B cell (primary cell): ENCODE measurements at regions not wholly inside any gene's neighbourhood (a gene's known extent, or its start where the extent isn't known, plus 50 kb on each side); places are given as distances from the start of the nearest gene placed in this dataset.

ENCODE experiments used
- CTCF ChIP-seq: fragments of 200-600 bp; IDR thresholded peaks from one replicate; pipeline ENCODE4 v1.8.0; 2022; ENCODE audit warnings: antibody characterized with exemption, mild to moderate bottlenecking
- EZH2 ChIP-seq: IDR thresholded peaks from 2 replicates; pipeline ENCODE4 v1.6.1; 2012; ENCODE audit warnings: borderline replicate concordance, low read depth, mild to moderate bottlenecking, moderate library complexity, low read length; ENCODE audit not compliant: insufficient read depth, poor library complexity, severe bottlenecking

- TF ChIP-seq EZH2 (no peak), CTCF (no peak)
Measured at GRCh38 chr2:175525975-175526374, 344.5 kb upstream of the ATP5MC3 start.
